Tibial artery (tissue), 4 donors: ENCODE measurements at regions not wholly inside any gene's neighbourhood (a gene's known extent, or its start where the extent isn't known, plus 50 kb on each side); places are given as distances from the start of the nearest gene placed in this dataset.

Experiments
- DNase-seq, 2 donors: peaks; one replicate each; pipeline ENCODE4 v3.0.0-alpha.2; 2019
- H3K27ac ChIP-seq, 2 donors: fragments of 200-600 bp; sonication (generic) in 1 of 2; 1 replicate in 1 of 2; 2 replicates in 1 of 2; pipeline ENCODE4 v1.5.1; 2018 to 2019; ENCODE audit warnings: mild to moderate bottlenecking in 1 of 2
- H3K27me3 ChIP-seq, 2 donors: fragments of 200-600 bp; sonication (generic) in 1 of 2; one replicate each; pipeline versions ENCODE4 v1.5.1 to v1.6.0; 2016 to 2019
- H3K36me3 ChIP-seq, 3 donors: fragments of 200-600 bp; sonication (generic) in 2 of 3; one replicate each; pipeline ENCODE4 v1.5.1; 2016 to 2019; ENCODE audit warnings: mild to moderate bottlenecking in 2 of 3
- H3K4me1 ChIP-seq, 4 donors: fragments of 200-600 bp; sonication (generic) in 2 of 4; 1 replicate in 3 of 4; 2 replicates in 1 of 4; pipeline ENCODE4 v1.5.1; 2016 to 2019
- H3K4me3 ChIP-seq, 2 donors: fragments of 200-600 bp; sonication (generic) in 1 of 2; 1 replicate in 1 of 2; 2 replicates in 1 of 2; pipeline ENCODE4 v1.5.1; 2018 to 2019; ENCODE audit warnings: mild to moderate bottlenecking in 2 of 2
- H3K9me3 ChIP-seq, 3 donors: fragments of 200-600 bp; sonication (generic) in 1 of 3; one replicate each; pipeline ENCODE4 v1.5.1; 2016 to 2019
- CTCF ChIP-seq, 2 experiments: fragments of 200-600 bp in 1 of 2; fragments of 450-650 bp in 1 of 2; IDR thresholded peaks; one replicate each; pipeline ENCODE4 v1.5.1; 2017 to 2019; ENCODE audit warnings: antibody characterized with exemption in 2 of 2, mild to moderate bottlenecking in 1 of 2, moderate library complexity in 1 of 2
- intact Hi-C: fragments of 100-400 bp; cut with DNase I; formaldehyde crosslinking; loops from one replicate; pipeline ENCODE4 v1.15.0; 2023; ENCODE audit warnings: low total_unique reads

GRCh38 chr2:65999796-66000195 is 435.1 kb upstream of the MEIS1 start:
- intact Hi-C loops: no loop called here
- DNase-seq: no peak
- H3K27ac ChIP-seq: no peak overlapping the region
- H3K36me3 ChIP-seq: no peaks in the 10 kb centered on the region
- no peak for TF ChIP-seq CTCF (IDR thresholded peaks at IDR 0.05)
- H3K27me3 ChIP-seq: no peaks in the 10 kb centered on the region
- H3K4me1 ChIP-seq: no peaks in the 10 kb centered on the region
- H3K4me3 ChIP-seq: no peak overlapping the region
- no peaks in the 10 kb centered on the region for H3K9me3 ChIP-seq

- no peak for TF ChIP-seq CTCF (IDR thresholded peaks at IDR 0.05)
- Histone ChIP-seq H3K27ac (no peak overlapping the region), H3K9me3 (no peaks in the 10 kb centered on the region), H3K27me3 (no peaks in the 10 kb centered on the region), H3K36me3 (no peaks in the 10 kb centered on the region), H3K4me3 (no peak overlapping the region), H3K4me1 (no peaks in the 10 kb centered on the region)
- intact Hi-C loops: no loop called here
- DNase-seq: no peak
These were observed 435.8 kb upstream of the MEIS1 start for GRCh38 chr2:65999103-65999502.

GRCh38 chr2:65997961-65998360 is 437.0 kb upstream of the MEIS1 start:
- Histone ChIP-seq H3K36me3 (no peaks in the 10 kb centered on the region), H3K4me3 (no peak overlapping the region), H3K4me1 (no peaks in the 10 kb centered on the region), H3K27me3 (no peaks in the 10 kb centered on the region), H3K9me3 (no peaks in the 10 kb centered on the region), H3K27ac (no peak overlapping the region)
- DNase-seq: no peak
- TF ChIP-seq CTCF (IDR thresholded peaks at IDR 0.05): no peak
- intact Hi-C loops: no loop called here

GRCh38 chr2:65992198-65992554 is 442.7 kb upstream of the MEIS1 start:
- no peaks in the 10 kb centered on the region for H3K9me3 ChIP-seq
- H3K36me3 ChIP-seq: no peaks in the 10 kb centered on the region
- no peak for DNase-seq
- no peak overlapping the region for H3K4me3 ChIP-seq
- H3K4me1 ChIP-seq: no peaks in the 10 kb centered on the region
- no peak for TF ChIP-seq CTCF (IDR thresholded peaks at IDR 0.05)
- H3K27me3 ChIP-seq: no peaks in the 10 kb centered on the region
- intact Hi-C loops: no loop called here
- H3K27ac ChIP-seq: no peak overlapping the region

- TF ChIP-seq CTCF (IDR thresholded peaks at IDR 0.05): no peak
- intact Hi-C loops: no loop called here
- no peaks in the 10 kb centered on the region for H3K9me3 ChIP-seq
- H3K36me3 ChIP-seq: no peaks in the 10 kb centered on the region
- H3K27ac ChIP-seq: no peak overlapping the region
- no peaks in the 10 kb centered on the region for H3K27me3 ChIP-seq
- H3K4me3 ChIP-seq: no peak overlapping the region
- H3K4me1 ChIP-seq: no peaks in the 10 kb centered on the region
- DNase-seq: no peak
These were observed 443.3 kb upstream of the MEIS1 start for GRCh38 chr2:65991381-65992197.

- H3K27ac ChIP-seq: no peak overlapping the region
- H3K4me3 ChIP-seq: no peak overlapping the region
- intact Hi-C loops: no loop called here
- H3K4me1 ChIP-seq: no peaks in the 10 kb centered on the region
- no peak for TF ChIP-seq CTCF (IDR thresholded peaks at IDR 0.05)
- H3K9me3 ChIP-seq: no peaks in the 10 kb centered on the region
- H3K27me3 ChIP-seq: no peaks in the 10 kb centered on the region
- no peaks in the 10 kb centered on the region for H3K36me3 ChIP-seq
- DNase-seq: no peak
These were observed 448.9 kb upstream of the MEIS1 start for GRCh38 chr2:65985986-65986385.
